ENCODE measurements at regions not wholly inside any gene's neighbourhood (a gene's known extent, or its start where the extent isn't known, plus 50 kb on each side); places are given as distances from the start of the nearest gene placed in this dataset.
"Not testable (repeated sequence)": the region's sequence is repeated elsewhere in the genome, so short reads cannot be mapped to it uniquely, and the experiment has no call there.

GRCh38 chr17:43315858-43316521 is 82.2 kb upstream of the RNU2-1 start:
- no peak for DNase-seq (ENCODE audit: low read depth)

- DNase-seq (ENCODE audit: low read depth): no peak
Measured at GRCh38 chr17:43315369-43315768, 81.6 kb upstream of the RNU2-1 start.

- DNase-seq (ENCODE audit: low read depth): no peak
Measured at GRCh38 chr17:43314611-43315011, 80.8 kb upstream of the RNU2-1 start.

GRCh38 chr17:43312011-43312410 is 78.2 kb upstream of the RNU2-1 start:
- no peak for DNase-seq (ENCODE audit: low read depth)

- no peak for DNase-seq (ENCODE audit: low read depth)
Measured at GRCh38 chr17:43309505-43310332, 75.9 kb upstream of the RNU2-1 start.

GRCh38 chr17:43308999-43309398 is 75.2 kb upstream of the RNU2-1 start:
- no peak for DNase-seq (ENCODE audit: low read depth)

- DNase-seq (ENCODE audit: low read depth): not testable (repeated sequence)
Measured at GRCh38 chr17:43304792-43305191, 71.0 kb upstream of the RNU2-1 start.

- DNase-seq (ENCODE audit: low read depth): not testable (repeated sequence)
Measured at GRCh38 chr17:43303049-43303448, 69.3 kb upstream of the RNU2-1 start.

GRCh38 chr17:43299300-43300076 is 65.7 kb upstream of the RNU2-1 start:
- not testable (repeated sequence) for DNase-seq (ENCODE audit: low read depth)

- DNase-seq (ENCODE audit: low read depth): not testable (repeated sequence)
Measured at GRCh38 chr17:43289670-43290069, 55.9 kb upstream of the RNU2-1 start.

GRCh38 chr17:43283606-43284005 is 49.8 kb upstream of the RNU2-1 start:
- DNase-seq (ENCODE audit: low read depth): not testable (repeated sequence)

Data from stimulated activated CD8-positive, alpha-beta memory T cell treated with anti-CD3 and anti-CD28 coated beads, Interleukin-12 subunit alpha, Interleukin-12 subunit beta, amount 100 ng/mL, for 4 hours (primary cell).